GM12878 (cell line): ENCODE measurements at regions not wholly inside any gene's neighbourhood (a gene's known extent, or its start where the extent isn't known, plus 50 kb on each side); places are given as distances from the start of the nearest gene placed in this dataset.

Source experiments
- CREB1 ChIP-seq: IDR thresholded peaks from 2 replicates; pipeline ENCODE4 v1.6.1; 2012; ENCODE audit warnings: low read depth, mild to moderate bottlenecking, inconsistent platforms
- HDGF ChIP-seq: fragments of 450-650 bp; IDR thresholded peaks from 2 replicates; pipeline ENCODE4 v1.6.1; 2016; ENCODE audit warnings: antibody characterized with exemption
- NR2C2 ChIP-seq: IDR thresholded peaks from 2 replicates; pipeline ENCODE4 v1.6.1; 2011; ENCODE audit warnings: borderline replicate concordance, low read depth; ENCODE audit not compliant: control insufficient read depth, insufficient read length
- PML ChIP-seq: IDR thresholded peaks from 2 replicates; pipeline ENCODE4 v1.6.1; 2012; ENCODE audit warnings: low read length, inconsistent platforms
- SREBF2 ChIP-seq: IDR thresholded peaks from 2 replicates; pipeline ENCODE4 v1.6.1; 2012; ENCODE audit warnings: mild to moderate bottlenecking, low read length
- TARDBP ChIP-seq: IDR thresholded peaks from 2 replicates; pipeline ENCODE4 v1.6.1; 2016; ENCODE audit warnings: borderline replicate concordance
- TF ChIP-seq, protein P1 (sequence below): fragments of 450-650 bp; IDR thresholded peaks from 2 replicates; pipeline ENCODE4 v1.6.1; 2017; ENCODE audit warnings: mild to moderate bottlenecking, moderate library complexity
- TF ChIP-seq, protein P2 (sequence below): IDR thresholded peaks from 2 replicates; pipeline ENCODE4 v1.6.1; 2011; ENCODE audit warnings: mild to moderate bottlenecking, low read depth, low read length, moderate library complexity; ENCODE audit not compliant: insufficient replicate concordance
- TF ChIP-seq, protein P3 (sequence below): IDR thresholded peaks from 2 replicates; pipeline ENCODE4 v1.6.1; 2011; ENCODE audit warnings: low read depth, low read length, improper control_type of control experiment, borderline replicate concordance

DNA sequence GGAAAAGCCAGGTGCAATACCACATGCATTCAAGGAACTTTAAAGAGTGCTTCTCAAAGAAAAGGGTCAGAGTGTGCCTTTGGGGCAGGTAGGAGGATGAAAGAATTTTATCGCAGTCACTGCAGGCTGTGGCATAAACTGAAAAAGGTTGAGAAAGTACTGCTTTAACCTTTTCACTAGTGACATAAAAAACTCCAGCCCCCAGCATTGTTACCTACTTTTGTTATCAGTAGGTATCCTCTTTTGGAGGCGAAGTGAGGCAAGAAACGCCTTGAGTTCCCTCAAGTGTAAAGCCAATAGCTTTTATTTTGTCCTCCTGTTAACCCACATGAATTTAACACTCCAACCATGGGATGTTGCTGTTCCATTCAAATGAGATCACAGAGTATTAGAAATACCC, 64.7 kb upstream of the CHD1 start (continued):
- TF ChIP-seq, protein P1, sequence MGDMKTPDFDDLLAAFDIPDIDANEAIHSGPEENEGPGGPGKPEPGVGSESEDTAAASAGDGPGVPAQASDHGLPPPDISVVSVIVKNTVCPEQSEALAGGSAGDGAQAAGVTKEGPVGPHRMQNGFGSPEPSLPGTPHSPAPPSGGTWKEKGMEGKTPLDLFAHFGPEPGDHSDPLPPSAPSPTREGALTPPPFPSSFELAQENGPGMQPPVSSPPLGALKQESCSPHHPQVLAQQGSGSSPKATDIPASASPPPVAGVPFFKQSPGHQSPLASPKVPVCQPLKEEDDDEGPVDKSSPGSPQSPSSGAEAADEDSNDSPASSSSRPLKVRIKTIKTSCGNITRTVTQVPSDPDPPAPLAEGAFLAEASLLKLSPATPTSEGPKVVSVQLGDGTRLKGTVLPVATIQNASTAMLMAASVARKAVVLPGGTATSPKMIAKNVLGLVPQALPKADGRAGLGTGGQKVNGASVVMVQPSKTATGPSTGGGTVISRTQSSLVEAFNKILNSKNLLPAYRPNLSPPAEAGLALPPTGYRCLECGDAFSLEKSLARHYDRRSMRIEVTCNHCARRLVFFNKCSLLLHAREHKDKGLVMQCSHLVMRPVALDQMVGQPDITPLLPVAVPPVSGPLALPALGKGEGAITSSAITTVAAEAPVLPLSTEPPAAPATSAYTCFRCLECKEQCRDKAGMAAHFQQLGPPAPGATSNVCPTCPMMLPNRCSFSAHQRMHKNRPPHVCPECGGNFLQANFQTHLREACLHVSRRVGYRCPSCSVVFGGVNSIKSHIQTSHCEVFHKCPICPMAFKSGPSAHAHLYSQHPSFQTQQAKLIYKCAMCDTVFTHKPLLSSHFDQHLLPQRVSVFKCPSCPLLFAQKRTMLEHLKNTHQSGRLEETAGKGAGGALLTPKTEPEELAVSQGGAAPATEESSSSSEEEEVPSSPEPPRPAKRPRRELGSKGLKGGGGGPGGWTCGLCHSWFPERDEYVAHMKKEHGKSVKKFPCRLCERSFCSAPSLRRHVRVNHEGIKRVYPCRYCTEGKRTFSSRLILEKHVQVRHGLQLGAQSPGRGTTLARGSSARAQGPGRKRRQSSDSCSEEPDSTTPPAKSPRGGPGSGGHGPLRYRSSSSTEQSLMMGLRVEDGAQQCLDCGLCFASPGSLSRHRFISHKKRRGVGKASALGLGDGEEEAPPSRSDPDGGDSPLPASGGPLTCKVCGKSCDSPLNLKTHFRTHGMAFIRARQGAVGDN = no peak
- TF ChIP-seq CREB1 (no peak), HDGF (no peak), NR2C2 (no peak), TARDBP (no peak), SREBF2 (no peak), PML (no peak)
- TF ChIP-seq, protein P2, sequence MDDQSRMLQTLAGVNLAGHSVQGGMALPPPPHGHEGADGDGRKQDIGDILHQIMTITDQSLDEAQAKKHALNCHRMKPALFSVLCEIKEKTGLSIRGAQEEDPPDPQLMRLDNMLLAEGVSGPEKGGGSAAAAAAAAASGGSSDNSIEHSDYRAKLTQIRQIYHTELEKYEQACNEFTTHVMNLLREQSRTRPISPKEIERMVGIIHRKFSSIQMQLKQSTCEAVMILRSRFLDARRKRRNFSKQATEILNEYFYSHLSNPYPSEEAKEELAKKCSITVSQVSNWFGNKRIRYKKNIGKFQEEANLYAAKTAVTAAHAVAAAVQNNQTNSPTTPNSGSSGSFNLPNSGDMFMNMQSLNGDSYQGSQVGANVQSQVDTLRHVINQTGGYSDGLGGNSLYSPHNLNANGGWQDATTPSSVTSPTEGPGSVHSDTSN = no peak
- TF ChIP-seq, protein P3, sequence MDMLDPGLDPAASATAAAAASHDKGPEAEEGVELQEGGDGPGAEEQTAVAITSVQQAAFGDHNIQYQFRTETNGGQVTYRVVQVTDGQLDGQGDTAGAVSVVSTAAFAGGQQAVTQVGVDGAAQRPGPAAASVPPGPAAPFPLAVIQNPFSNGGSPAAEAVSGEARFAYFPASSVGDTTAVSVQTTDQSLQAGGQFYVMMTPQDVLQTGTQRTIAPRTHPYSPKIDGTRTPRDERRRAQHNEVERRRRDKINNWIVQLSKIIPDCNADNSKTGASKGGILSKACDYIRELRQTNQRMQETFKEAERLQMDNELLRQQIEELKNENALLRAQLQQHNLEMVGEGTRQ = no peak
